ENCODE measurements at regions not wholly inside any gene's neighbourhood (a gene's known extent, or its start where the extent isn't known, plus 50 kb on each side); places are given as distances from the start of the nearest gene placed in this dataset.

DNA sequence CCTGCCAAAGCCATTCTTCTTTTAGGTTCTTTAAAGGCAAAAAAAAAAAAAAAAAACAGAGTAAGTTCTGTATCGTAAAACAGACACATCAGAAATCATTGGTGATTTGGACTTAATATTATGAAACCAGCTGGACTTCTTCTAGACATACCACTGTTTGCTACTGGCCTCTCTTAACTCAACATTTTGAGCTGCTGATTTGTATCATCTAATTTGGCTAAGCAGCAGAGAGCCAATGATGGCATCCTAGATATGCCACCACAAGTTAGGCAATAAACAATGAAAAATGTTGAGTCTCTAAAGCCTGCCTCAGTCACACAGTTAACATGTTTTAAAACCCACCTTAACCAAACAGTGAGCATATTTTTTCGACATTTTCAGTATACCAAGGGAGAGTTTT, 1034.3 kb upstream of the NXPH2 start:
- TF ChIP-seq, protein P1, sequence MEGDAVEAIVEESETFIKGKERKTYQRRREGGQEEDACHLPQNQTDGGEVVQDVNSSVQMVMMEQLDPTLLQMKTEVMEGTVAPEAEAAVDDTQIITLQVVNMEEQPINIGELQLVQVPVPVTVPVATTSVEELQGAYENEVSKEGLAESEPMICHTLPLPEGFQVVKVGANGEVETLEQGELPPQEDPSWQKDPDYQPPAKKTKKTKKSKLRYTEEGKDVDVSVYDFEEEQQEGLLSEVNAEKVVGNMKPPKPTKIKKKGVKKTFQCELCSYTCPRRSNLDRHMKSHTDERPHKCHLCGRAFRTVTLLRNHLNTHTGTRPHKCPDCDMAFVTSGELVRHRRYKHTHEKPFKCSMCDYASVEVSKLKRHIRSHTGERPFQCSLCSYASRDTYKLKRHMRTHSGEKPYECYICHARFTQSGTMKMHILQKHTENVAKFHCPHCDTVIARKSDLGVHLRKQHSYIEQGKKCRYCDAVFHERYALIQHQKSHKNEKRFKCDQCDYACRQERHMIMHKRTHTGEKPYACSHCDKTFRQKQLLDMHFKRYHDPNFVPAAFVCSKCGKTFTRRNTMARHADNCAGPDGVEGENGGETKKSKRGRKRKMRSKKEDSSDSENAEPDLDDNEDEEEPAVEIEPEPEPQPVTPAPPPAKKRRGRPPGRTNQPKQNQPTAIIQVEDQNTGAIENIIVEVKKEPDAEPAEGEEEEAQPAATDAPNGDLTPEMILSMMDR (IDR thresholded peaks at IDR 0.05) = no peak
- no peak for TF ChIP-seq POLR2AphosphoS5 (IDR thresholded peaks at IDR 0.05)
